HG03097 (cell line): ENCODE measurements at regions not wholly inside any gene's neighbourhood (a gene's known extent, or its start where the extent isn't known, plus 50 kb on each side); places are given as distances from the start of the nearest gene placed in this dataset.

Experiments used
- ATAC-seq: cut with Tn5 transposase; IDR thresholded peaks from one replicate; pipeline ENCODE4 v1.9.1; 2021; ENCODE audit not compliant: unreplicated experiment, low FRiP score

GRCh38 chr7:13060173-13060572 is 372.7 kb downstream of the ARL4A start:
- no peak for ATAC-seq

GRCh38 chr7:13061115-13061514 is 373.7 kb downstream of the ARL4A start:
- ATAC-seq = no peak

- no peak for ATAC-seq
Observed at GRCh38 chr7:13062631-13063030, 375.2 kb downstream of the ARL4A start.

DNA sequence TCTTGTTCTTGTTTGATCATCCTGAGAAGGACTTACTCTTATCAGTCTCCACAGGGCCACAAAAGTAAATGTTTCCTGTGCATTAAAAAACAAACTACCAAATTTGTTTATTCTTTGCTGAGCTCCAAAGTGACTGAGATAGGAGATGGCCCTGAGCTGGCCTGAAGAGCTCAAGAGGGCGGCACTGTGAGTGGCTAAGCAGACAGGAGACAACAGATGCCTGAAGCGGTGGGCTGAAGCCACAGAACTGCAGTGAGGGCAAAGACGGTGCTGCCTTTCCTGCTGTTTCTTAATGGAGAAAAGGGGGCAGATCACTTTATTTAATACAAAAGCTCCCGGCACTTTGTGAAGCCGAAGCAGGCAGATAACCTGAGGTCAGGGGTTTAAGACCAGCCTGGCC is 379.6 kb downstream of the ARL4A start:
- ATAC-seq = no peak

DNA sequence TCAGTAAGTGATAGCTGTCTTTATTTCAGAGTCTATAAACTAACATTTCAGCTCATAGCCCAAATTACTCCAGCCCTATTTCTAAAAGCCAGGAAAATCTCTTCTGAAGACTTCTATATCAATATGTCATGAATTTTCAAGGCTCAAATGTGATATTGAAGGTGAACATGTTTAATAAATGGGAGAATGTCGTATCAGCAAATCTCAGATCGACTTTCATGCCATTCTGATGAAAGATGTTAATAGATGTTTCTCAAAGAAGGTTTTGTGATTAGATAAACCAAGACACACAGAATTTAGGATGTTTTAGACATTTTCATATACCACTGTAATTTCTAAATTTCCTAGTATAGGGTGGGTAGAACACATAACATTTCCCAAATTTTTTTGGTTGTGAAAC is 380.6 kb downstream of the ARL4A start:
- no peak for ATAC-seq

GRCh38 chr7:13069841-13070240 is 382.4 kb downstream of the ARL4A start:
- ATAC-seq = no peak

GRCh38 chr7:13072014-13072413 is 384.6 kb downstream of the ARL4A start:
- no peak for ATAC-seq

GRCh38 chr7:13077466-13077865 is 390.0 kb downstream of the ARL4A start:
- no peak for ATAC-seq

DNA sequence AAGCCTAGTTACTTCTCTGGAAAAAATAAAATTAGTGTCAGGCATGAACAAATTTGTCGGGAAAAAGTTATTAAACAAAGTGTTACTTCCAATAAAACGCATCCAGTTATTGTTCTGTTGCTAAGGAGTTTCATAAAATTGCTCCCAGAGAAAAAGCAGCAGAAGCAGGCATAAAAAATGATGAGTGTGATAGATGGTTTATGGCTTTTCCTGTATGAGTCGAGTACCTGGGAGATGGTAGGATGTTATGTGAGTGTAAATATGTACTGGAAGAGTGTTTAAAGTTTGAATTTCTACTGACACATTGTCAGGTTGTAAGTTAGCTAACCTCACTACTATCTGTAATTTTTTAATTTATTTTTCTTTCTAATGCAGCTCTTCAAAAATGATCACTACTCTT is 390.7 kb downstream of the ARL4A start:
- ATAC-seq = no peak

DNA sequence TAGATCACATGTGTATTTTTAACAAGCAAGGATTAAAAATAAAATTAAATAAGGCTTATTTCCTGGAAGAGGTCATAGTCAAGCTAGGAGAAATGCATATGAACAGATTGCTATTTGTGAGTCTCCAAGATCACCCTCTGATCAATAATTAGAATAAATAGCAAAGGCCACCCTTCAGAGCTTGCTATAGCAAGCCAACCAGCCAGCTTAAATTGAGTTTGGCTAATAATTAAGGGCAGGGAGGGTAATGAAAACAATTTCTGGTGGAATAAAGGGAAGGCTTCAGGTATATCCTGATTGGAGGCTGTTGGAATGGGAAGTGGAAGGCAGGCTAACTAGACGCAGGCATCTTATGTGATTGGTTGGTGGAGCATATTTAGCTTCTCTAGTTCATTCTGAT is 403.5 kb downstream of the ARL4A start:
- ATAC-seq = no peak

DNA sequence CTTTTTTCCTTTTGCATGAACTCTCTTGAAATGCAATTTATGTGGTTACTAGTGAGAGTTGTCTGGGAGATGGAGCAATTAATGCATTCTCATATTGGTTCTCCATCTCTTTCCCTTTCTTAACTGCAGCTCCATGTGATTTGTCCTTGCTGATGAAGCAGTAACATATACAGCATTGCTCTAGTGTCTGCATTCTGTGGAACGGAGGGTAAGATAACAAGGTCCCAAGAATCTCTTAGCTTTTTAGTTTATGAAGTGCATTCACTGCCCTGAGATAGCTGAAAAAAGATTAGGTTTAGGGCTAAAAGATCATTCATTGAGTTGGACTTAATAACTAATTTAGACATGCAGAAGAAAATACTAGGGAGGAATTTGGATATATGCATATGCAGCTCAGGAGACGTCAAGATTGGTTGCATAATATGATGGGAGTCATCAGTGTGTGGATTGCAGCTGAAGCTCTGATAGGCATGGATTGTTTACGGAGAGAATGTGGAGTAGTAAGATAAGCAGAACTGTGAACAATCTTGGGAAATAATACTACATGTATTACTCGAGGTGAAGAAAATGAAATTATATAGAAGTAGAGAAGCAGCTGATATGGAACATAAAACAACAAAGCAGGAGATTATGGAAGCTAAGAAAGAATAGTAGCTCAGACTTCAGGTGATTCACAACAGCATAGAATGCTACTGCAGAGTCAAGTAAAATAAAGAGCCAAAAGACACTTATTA is 404.7 kb downstream of the ARL4A start:
- no peak for ATAC-seq

DNA sequence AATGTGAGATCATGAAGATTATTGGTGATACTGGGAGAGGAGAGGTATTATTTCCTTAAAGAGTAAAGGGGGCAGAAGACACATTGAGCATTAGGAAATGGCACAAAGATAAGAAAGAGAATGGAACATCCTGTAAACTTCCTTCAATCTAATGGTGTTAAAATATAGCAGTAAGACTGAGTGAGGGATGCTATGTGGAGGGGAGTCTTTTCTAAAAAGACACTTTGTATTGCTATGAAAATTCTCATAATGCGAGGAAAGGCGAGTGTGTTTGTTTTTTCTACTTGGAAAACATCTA is 405.2 kb downstream of the ARL4A start:
- ATAC-seq = no peak

GRCh38 chr7:13093160-13093559 is 405.7 kb downstream of the ARL4A start:
- no peak for ATAC-seq

- no peak for ATAC-seq
Observed at GRCh38 chr7:13097499-13097898, 410.1 kb downstream of the ARL4A start.

DNA sequence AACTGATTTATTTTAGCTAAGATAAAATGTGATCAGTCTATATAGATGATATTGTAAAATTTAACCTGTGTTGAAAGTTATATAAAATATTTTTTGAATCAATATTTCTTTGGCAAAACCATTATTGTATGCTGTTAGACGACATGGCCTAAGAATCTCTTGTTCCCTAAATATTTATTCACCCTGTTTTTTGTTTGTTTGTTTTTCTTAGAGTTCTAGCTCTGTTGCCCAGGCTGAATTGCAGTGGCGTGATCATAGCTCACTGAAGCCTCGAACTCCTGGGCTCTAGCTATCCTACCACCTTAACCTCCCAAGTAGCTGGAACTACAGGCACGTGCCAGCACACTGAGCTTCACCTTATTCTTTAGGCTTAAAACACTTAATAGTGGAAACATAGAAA is 410.7 kb downstream of the ARL4A start:
- ATAC-seq = no peak

- ATAC-seq = no peak
Observed at GRCh38 chr7:13099154-13099795, 411.8 kb downstream of the ARL4A start.

DNA sequence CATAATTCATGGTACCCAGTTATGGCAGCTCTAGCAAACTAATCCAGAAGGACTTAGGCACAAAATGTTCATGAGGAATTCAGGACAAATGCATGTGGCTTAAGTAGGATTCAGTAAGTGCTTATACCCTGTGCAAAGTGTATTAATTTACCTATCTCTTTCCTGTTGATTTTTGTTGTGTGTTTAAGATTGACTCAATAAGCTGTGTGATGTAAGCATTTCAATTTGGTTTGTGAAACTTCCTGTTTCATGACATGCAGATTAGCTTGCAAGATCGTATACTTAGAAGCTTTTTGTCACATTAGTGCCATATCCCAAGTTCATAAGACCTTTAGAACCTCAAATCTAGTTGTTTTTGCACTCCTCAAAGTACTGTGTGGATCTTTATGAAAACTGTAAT is 416.7 kb downstream of the ARL4A start:
- no peak for ATAC-seq

DNA sequence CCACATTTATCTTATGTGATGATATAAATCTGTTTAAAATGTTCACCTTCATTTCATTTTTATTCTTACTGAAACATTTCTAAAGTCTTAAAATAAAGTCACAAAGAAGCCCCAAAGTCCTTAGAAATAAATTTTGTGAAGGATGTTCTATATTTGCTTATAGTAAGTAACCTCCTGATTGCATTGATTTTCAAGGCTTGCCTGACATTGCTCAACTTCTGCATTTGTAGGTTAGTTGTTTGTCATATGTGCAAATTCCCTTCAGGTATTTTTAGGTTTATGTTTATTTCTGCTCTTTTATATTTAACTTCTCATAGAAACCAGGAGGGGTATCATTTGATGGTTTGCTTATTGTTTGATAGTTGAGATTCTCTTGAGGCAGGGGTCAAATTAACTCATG is 417.8 kb downstream of the ARL4A start:
- no peak for ATAC-seq

DNA sequence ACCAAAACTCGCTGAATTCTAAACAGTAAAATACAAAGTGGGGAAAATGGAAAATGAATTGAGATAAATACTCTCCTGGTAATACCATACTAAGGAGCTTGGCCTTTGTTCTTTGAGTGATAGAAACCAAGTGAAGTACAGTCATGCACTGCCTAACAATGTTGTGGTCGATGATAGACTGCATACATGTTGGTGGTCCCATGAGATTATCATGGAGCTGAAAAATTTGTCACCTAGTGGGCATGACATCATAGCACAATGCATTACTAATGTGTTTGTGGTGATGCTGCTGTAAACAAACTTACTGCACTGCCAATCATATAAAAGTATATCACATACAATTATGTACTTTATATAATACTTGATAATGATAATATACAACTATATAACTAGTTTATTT is 419.1 kb downstream of the ARL4A start:
- ATAC-seq = no peak

DNA sequence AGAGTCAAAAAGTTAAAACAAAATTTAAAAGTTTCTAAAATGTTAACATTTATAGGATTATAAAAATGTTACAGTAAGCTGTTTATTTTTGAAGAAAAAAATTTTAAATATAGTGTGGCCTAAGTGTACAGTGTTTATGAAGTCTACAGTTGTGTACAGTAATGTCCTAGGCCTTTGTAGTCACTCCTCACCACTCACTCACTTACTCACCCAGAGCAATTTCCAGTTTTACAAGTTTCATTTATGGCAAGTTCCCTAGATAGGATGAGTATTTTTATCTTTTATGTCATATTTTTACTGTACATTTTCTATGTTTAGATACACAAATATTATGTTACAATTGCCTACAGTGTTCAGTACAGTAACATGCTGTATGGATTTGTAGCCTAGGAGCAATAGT is 419.9 kb downstream of the ARL4A start:
- ATAC-seq = no peak

- ATAC-seq = no peak
Observed at GRCh38 chr7:13108061-13108460, 420.6 kb downstream of the ARL4A start.

- no peak for ATAC-seq
Observed at GRCh38 chr7:13109201-13109600, 421.8 kb downstream of the ARL4A start.

- no peak for ATAC-seq
Observed at GRCh38 chr7:13110107-13110506, 422.7 kb downstream of the ARL4A start.
